H1 (cell line): ENCODE measurements at regions not wholly inside any gene's neighbourhood (a gene's known extent, or its start where the extent isn't known, plus 50 kb on each side); places are given as distances from the start of the nearest gene placed in this dataset.

Experiments
- EZH2 ChIP-seq: fragments of 200-600 bp; sonication (generic); IDR thresholded peaks from 2 replicates; pipeline ENCODE4 v1.7.1; 2012; ENCODE audit warnings: low read depth, mild to moderate bottlenecking, moderate library complexity, low read length, inconsistent platforms; ENCODE audit not compliant: severe bottlenecking
- RXRA ChIP-seq: IDR thresholded peaks from 2 replicates; pipeline ENCODE4 v1.6.1; 2011; ENCODE audit warnings: low read depth, mild to moderate bottlenecking, low read length, moderate library complexity; ENCODE audit not compliant: insufficient read depth

GRCh38 chr15:35746121-35746520 lies 200.2 kb upstream of the DPH6 start (continued):
- TF ChIP-seq EZH2 (no peak), RXRA (no peak)
